ENCODE measurements at regions not wholly inside any gene's neighbourhood (a gene's known extent, or its start where the extent isn't known, plus 50 kb on each side); places are given as distances from the start of the nearest gene placed in this dataset.

DNA sequence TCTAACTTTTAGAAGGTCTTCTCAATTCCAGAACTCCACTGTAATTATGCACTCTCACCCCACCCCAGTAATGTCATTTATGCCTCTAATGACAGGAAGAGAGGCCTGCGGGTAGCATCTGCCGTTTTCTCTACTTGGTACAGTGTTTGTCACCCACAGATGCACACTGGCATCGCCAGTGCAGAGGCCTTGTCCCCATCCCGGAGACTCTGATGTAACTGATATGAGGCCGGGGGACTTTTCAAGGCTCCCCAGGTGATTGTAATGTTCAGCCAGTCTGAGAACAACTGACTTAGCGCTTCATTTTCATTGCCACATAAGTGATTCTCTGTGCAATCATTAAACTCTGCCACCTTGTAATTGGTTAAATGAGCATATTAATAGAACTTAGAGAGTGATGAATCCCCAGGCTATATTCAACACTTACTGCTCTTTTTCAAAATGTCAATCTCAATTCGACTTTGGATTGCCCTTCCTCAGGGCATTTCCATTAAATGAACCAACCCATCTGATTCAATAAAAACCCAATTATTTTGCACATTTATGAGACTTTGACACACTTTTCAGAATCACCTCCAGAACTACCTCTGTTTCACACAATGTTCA is 113.2 kb downstream of the HERPUD2 start:
- no peak for DNase-seq (ENCODE audit: low spot score)

DNA sequence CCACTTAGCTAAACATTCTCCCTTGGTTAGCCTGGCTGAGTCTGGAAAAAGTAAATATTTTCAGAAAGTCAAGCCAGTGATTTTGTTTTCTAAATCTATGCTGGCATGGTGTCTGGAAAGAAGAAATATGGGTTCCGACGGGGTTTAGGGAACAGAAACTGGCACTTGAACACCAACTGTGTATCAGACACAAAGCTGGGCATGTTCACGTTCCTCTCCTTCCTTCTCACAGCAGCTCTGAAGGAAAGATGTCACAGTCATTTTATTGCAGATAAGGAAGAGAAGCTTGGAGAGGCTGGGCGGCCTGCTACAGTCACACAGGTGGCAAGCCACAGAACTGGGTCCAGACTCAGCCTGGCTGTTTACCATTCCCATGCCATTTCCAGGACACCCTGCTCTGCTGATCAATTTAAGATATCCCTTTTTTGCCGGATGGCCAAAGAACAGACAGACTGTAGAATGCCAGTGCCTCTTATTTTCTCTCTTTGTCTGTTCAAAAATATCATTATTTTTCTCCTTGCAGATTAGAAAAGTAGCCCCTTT is 118.8 kb downstream of the HERPUD2 start:
- no peak for DNase-seq (ENCODE audit: low spot score)

DNA sequence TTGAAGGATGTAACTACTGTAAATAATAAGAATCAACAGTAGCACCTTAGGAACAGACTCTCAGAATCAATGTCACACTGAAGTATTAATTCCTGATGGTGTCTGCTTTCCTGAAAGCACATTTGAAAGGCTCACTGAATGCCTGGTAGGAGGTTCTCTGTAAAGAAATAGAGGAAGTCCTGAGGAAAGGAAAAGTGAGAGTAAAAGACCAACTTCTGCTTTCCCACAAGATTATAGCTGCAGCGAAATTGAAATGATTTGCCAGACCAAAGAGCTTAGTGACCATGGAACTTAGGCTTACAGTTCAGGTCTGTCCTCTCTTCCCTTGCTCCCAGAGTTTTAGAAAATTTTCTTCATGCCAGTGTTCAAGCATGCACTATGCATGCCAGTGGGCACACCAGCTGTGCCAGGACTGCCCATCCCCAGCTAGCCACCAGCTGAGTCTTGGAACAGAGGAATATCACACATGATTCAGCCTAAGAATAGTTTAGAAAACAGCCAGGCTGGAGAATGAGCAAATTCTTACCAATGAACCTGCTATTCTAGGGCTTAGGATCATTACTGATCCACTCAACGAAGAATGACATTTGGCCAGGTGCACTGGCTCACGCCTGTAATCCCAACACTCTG is 123.2 kb downstream of the HERPUD2 start:
- no peak for DNase-seq (ENCODE audit: low spot score)

GRCh38 chr7:35570937-35571336 is 124.0 kb downstream of the HERPUD2 start:
- DNase-seq (ENCODE audit: low spot score), result no peak

- no peak for DNase-seq (ENCODE audit: low spot score)
These were observed 129.0 kb downstream of the HERPUD2 start for GRCh38 chr7:35565927-35566326.

DNA sequence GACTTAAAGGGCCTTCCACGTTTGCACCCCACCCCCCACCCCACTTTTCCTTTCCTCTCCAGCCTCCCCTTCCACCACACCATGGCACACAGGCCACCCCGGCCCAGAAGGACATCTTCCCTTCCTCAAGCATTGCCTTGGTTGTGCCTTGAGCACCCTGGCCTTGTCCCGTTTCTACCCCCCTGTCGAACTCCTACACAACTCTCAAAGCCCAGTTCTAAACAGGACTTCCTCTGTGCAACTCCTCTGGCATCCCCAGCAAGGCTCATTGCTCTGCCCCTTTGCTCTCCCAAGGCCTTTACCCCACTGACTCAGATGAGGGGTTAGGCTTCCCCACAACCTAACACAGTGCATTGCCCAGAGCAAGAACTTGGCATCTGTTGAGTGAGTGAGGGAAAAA is 136.1 kb downstream of the HERPUD2 start:
- no peak for DNase-seq (ENCODE audit: low spot score)

DNA sequence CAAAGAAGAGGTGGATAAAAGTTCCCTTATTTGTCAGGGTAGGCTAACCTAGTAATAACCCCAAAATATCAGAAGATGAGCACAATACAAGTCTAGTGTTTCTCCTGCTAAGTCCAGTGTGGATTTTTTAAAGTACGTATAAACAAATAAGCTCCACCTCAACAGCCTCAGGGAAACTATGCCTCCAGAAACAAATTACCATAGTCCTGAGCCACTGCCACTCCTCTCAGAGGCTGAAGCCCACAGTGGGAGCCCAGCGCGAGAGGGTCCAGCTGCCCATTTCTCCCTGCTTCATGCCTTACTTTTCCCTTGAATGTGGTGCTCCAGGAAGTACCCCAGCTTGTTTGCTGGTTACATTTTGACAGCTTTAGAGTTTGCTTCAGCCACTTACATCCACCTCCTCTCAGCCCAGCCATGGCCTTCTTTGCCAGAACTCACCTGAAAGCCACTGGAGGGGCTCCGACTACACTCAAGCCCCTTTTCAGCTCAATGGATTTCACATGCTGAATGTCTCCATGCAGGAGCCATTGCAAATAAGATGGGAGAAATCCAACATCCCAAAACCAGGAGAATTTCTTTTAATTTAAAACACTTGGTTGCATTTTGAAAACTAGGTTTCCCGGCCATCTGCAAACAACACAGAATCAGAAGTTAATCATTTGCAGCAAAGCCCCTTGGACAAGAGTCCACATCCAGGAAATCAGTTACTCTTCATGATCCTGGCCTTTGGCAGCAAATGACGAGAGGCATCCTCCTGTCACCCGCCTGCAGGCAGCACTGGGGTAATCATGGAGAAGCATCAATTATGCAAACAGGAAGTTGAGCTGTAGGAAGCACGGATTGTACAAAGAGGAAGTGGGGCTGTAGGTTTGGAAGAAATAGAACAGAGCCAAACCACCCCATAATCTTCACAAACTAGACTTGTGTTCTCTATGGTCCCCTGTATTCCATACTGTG is 138.1 kb downstream of the HERPUD2 start:
- no peak for DNase-seq (ENCODE audit: low spot score)

- no peak for DNase-seq (ENCODE audit: low spot score)
These were observed 139.0 kb downstream of the HERPUD2 start for GRCh38 chr7:35555934-35556333.

- DNase-seq (ENCODE audit: low spot score), result no peak
These were observed 139.5 kb downstream of the HERPUD2 start for GRCh38 chr7:35555386-35555785.

DNA sequence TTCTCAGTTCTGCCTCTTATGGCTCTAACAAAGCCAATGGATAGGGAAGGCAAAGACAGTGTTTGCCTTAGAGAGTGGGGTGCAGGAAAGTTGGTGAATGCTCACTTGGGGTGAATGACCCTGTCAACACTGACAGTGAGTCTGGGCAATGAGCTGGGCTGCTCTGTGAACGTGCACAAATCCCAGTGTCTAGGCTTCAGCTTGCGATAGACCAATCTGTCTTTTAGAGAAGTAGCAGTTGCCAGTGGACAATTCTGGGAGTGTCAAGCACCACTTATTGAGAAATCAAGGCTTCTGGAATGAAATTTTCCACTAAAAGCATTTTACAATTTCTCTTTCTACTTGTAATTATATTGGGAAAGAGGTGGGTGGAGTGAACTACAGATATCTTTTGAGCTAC is 141.4 kb downstream of the HERPUD2 start:
- peak; percentile 63 for DNase-seq (ENCODE audit: low spot score)

GRCh38 chr7:35552691-35553090 is 142.2 kb downstream of the HERPUD2 start:
- DNase-seq (ENCODE audit: low spot score), result peak; percentile 75

DNA sequence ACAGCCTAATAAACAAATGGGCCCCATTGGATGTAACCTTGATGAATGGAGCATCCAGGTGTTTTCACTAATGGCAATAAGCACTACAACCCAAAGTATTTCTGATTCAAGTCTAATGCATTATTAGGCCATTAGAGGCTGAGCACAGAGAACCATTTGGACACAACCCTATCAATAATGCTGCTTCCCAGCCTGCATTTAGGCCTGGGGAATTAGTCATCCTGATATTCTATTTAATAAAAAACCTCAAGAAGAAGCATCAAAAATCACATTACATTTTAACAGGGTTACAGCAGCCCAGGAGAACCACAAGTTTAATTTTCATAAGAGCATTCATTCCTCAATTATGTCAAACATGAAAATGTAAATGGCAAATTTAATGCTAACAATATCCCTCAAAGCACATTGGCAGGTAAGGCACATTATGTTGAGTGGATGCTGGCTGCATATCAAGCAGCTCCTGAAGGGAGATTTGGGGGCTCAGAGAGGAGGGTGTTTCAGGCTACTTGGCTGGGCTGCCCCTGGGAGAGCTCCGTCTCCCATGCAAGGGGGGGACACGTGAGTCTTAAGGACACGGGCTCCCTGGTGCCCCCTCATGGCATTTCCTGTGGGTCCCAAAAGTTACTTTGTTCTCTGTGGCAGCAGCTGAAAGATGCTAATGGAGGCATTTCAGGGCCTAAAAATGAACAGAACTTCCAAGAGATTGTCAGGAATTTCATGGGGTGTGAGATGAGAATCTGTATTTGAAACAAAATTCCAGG is 143.4 kb downstream of the HERPUD2 start:
- DNase-seq (ENCODE audit: low spot score), result no peak

DNA sequence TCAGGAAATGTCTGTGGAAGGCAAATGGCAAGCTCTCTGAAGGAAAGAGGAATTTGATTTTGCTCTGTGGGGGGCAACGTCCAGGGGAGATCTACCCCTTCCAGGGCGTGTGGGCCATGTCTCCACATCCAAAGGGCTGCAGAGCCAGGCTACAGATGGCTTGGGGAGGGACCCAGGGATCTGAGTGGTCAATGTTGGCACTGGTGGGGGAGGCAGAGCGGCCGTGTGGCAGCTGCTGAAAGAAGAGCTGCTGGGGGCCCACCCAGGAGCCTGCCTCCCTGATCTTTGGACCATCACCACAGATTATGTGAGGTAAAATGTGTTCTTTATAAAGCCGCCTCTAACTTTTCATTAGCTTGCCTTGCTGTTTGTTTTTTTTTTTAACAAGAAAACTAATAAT is 144.1 kb downstream of the HERPUD2 start:
- DNase-seq (ENCODE audit: low spot score), result no peak

DNA sequence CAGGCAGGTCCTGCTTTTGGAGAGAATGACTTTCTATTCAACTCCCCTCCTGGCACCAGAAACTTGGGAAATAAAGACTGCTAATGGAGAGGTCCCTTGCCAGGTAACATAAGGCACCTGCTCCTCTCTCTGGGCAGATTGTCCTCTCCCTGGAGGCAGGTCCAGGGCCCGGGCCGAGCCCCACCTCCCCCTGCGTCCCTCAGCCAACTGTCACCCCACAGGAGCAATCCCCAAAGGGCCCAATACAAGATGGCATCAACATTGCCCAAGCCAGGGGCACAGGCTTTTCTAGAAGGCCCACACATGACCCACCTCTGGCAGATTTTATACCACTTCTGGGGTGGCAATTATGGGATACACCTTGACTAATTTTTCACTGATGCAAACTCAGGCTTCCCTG is 145.2 kb downstream of the HERPUD2 start:
- no peak for DNase-seq (ENCODE audit: low spot score)

GRCh38 chr7:35548291-35548690 is 146.6 kb downstream of the HERPUD2 start:
- no peak for DNase-seq (ENCODE audit: low spot score)

- DNase-seq (ENCODE audit: low spot score), result no peak
These were observed 148.1 kb downstream of the HERPUD2 start for GRCh38 chr7:35546691-35547429.

DNA sequence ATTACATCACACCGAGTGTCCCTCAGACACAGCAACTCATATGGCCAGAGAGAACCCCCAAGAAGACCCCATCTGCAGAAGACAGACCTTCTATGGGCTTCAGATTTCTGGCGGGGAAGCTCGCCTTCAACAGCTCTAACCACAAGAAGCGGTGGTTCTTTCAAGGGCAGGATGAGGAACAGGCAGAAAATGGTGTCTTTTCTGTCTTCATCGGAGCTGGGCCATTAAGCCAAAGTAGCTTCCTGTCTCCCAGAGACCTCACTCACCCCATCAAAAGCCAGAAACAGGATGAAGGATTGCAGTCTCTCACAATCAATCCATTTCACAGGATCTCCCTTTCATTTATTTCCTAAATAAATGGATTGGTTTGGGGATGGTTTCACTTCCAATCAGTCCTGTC is 149.1 kb downstream of the HERPUD2 start:
- no peak for DNase-seq (ENCODE audit: low spot score)

GRCh38 chr7:35544028-35544742 is 150.8 kb downstream of the HERPUD2 start:
- no peak for DNase-seq (ENCODE audit: low spot score)

GRCh38 chr7:35537067-35538023 is 157.6 kb downstream of the HERPUD2 start:
- DNase-seq (ENCODE audit: low spot score), result peak; percentile 79
